ENCODE measurements at regions not wholly inside any gene's neighbourhood (a gene's known extent, or its start where the extent isn't known, plus 50 kb on each side); places are given as distances from the start of the nearest gene placed in this dataset.
"Not testable (repeated sequence)": the region's sequence is repeated elsewhere in the genome, so short reads cannot be mapped to it uniquely, and the experiment has no call there.

GRCh38 chr4:173735585-173735984, 205.6 kb upstream of the HAND2 start:
- Histone ChIP-seq H3K4me3 (no peak overlapping the region), H3K4me1 (ENCODE audit: insufficient read depth) (no peaks in the 10 kb centered on the region), H3K9me3 (no peaks in the 10 kb centered on the region), H3K36me3 (no peaks in the 10 kb centered on the region), H3K27me3 (no peaks in the 10 kb centered on the region), H3K27ac (no peak overlapping the region)
- TF ChIP-seq POLR2A (IDR thresholded peaks at IDR 0.05) (no peak), EP300 (IDR thresholded peaks at IDR 0.05) (no peak)
- TF ChIP-seq, protein P1, sequence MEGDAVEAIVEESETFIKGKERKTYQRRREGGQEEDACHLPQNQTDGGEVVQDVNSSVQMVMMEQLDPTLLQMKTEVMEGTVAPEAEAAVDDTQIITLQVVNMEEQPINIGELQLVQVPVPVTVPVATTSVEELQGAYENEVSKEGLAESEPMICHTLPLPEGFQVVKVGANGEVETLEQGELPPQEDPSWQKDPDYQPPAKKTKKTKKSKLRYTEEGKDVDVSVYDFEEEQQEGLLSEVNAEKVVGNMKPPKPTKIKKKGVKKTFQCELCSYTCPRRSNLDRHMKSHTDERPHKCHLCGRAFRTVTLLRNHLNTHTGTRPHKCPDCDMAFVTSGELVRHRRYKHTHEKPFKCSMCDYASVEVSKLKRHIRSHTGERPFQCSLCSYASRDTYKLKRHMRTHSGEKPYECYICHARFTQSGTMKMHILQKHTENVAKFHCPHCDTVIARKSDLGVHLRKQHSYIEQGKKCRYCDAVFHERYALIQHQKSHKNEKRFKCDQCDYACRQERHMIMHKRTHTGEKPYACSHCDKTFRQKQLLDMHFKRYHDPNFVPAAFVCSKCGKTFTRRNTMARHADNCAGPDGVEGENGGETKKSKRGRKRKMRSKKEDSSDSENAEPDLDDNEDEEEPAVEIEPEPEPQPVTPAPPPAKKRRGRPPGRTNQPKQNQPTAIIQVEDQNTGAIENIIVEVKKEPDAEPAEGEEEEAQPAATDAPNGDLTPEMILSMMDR (IDR thresholded peaks at IDR 0.05): no peak
- no peak for DNase-seq
- intact Hi-C loops (cut with DNase I): no loop called here
- WGBS, 3 donors: 61 to 89% (median 77%) methylated on average over 4 of the region's 4 CpGs

DNA sequence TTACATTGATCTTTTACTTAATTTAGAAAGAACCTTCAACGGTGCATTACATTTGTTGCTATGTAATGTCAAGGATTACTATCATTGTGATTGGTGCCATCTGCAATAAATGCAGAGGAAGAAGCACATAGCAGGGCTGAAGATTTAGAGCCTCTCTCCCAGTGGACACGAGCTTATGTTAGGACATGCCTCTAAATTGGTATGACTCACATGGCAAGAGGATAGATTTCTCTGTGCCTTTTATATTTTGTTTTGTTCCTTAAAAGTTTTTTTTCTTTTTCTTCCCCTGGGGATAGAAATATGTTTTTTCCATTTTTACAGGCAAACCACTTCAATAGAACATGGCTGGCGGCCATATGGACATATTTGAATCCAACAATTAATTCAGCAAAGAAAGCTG, 205.0 kb upstream of the HAND2 start:
- DNase-seq: no peak
- Histone ChIP-seq H3K9me3 (no peaks in the 10 kb centered on the region), H3K36me3 (no peaks in the 10 kb centered on the region), H3K4me3 (no peak overlapping the region), H3K27me3 (no peaks in the 10 kb centered on the region), H3K27ac (no peak overlapping the region), H3K4me1 (ENCODE audit: insufficient read depth) (no peaks in the 10 kb centered on the region)
- intact Hi-C loops (cut with DNase I): no loop called here
- 48 to 54% (median 51%) methylated on average over 3 of the region's 3 CpGs for WGBS, 3 donors
- TF ChIP-seq, protein P1 (IDR thresholded peaks at IDR 0.05): no peak
- no peak for TF ChIP-seq EP300 (IDR thresholded peaks at IDR 0.05)
- TF ChIP-seq POLR2A (IDR thresholded peaks at IDR 0.05): no peak

DNA sequence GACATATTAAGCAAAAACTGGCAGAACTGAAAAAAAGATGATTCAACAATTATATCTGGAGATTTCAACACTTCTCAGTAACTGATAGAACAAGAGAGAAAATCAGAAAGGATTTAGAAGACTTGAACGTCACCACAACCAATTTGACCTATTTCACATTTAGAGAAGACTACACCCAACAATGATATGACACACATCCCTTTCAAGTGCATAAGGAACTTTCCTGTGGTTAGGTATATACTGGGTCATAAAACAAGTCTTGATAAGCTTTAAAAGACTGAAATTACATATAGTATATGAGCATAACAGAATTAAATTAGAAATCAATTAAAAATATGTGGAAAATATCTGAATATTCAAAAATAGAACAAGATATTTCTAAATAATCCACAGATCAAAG, 201.2 kb upstream of the HAND2 start:
- no peak for TF ChIP-seq POLR2A (IDR thresholded peaks at IDR 0.05)
- TF ChIP-seq, protein P1 (IDR thresholded peaks at IDR 0.05): no peak
- TF ChIP-seq EP300 (IDR thresholded peaks at IDR 0.05): no peak
- H3K36me3 ChIP-seq: no peaks in the 10 kb centered on the region
- H3K27me3 ChIP-seq: no peaks in the 10 kb centered on the region
- no peak overlapping the region for H3K27ac ChIP-seq
- H3K4me1 ChIP-seq (ENCODE audit: insufficient read depth): no peaks in the 10 kb centered on the region
- no peak overlapping the region for H3K4me3 ChIP-seq
- peaks cover 0 to 4% of the 10 kb centered on the region in 2 donors for H3K9me3 ChIP-seq
- intact Hi-C loops (cut with DNase I): no loop called here
- WGBS, 3 donors: 82 to 91% (median 85%) methylated on average over 1 of the region's 1 CpG
- DNase-seq: no peak

DNA sequence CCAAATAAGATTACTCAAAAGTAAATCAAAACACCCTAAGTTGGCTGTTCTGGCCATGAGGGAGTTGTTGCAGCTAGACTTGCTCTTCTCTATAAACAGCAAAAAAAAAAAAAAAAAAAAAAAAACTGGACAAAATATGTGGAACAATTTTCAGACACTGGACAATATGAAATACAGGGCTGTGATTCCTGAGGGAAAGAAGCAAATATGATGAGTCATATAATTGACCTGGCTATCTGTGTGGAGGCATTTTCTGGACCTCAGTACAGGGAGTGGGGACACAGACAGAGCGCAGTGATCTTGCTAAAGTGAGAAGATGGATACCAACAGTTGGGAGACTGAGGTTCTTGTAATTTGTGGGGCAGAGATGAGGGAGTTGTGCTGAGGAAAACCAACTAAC, 192.0 kb upstream of the HAND2 start:
- intact Hi-C loops (cut with DNase I): no loop called here
- Histone ChIP-seq H3K27me3 (no peaks in the 10 kb centered on the region), H3K36me3 (no peaks in the 10 kb centered on the region), H3K9me3 (peaks cover 0 to 2% of the 10 kb centered on the region in 2 donors), H3K4me1 (ENCODE audit: insufficient read depth) (no peaks in the 10 kb centered on the region), H3K27ac (no peak overlapping the region), H3K4me3 (no peak overlapping the region)
- no peak for DNase-seq
- WGBS, 3 donors: 78 to 93% (median 80%) methylated on average over 1 of the region's 1 CpG
- TF ChIP-seq, protein P1 (IDR thresholded peaks at IDR 0.05): no peak
- TF ChIP-seq EP300 (IDR thresholded peaks at IDR 0.05) (no peak), POLR2A (IDR thresholded peaks at IDR 0.05) (no peak)

DNA sequence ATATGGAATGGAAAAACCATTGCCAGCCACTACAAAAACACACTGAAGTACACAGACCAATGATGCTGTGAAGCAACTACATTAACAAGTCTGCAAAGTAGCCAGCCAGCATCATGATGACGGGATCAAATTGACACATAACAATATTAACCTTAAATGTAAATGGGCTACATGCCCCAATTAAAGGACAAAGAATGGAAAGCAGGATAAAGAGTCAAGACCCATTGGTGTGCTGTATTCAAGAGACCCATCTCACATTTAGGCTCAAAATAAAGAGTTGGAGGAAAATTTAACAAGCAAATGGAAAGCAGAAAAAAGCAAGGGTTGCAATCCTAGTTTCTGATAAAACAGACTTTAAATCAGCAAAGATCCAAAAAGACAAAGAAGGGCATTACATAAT, 188.5 kb upstream of the HAND2 start:
- H3K9me3 ChIP-seq; H3K4me1 ChIP-seq (ENCODE audit: insufficient read depth); H3K36me3 ChIP-seq; H3K4me3 ChIP-seq; intact Hi-C loops (cut with DNase I); H3K27me3 ChIP-seq; DNase-seq; H3K27ac ChIP-seq: not testable (repeated sequence)
- 79 to 93% (median 91%) methylated on average over 1 of the region's 1 CpG for WGBS, 3 donors
